PC-9 (cell line): ENCODE measurements at regions not wholly inside any gene's neighbourhood (a gene's known extent, or its start where the extent isn't known, plus 50 kb on each side); places are given as distances from the start of the nearest gene placed in this dataset.

Source experiments
- BruUV-seq: library from RNA; stranded (reverse); fragments of 400-500 nt; replicated peaks from 2 replicates; lab custom pipeline; 2021; lab: Mats Ljungman, UMichigan
- CTCF ChIA-PET: fragments of 300-600 bp; sonication (Branson Sonifier 250); formaldehyde crosslinking; loops from one replicate; lab custom pipeline; 2022; ENCODE audit warnings: antibody characterized with exemption; lab: Charles Lee
- POLR2A ChIA-PET: fragments of 300-600 bp; sonication (Branson Sonifier 250); formaldehyde crosslinking; loops from one replicate; lab custom pipeline; 2022; ENCODE audit warnings: antibody characterized with exemption; ENCODE audit not compliant: unreplicated experiment; lab: Charles Lee
- DNase-seq, 2 experiments: peaks; one replicate each; pipeline versions ENCODE4 v3.0.0 to v3.0.0-alpha.2; 2015 to 2022; ENCODE audit warnings: mixed read lengths in 1 of 2
- H2AFZ ChIP-seq: fragments of 200-600 bp; sonication (generic); 2 replicates; pipeline ENCODE4 v1.8.1; 2017; ENCODE audit warnings: antibody characterized with exemption
- H3F3A ChIP-seq: fragments of 200-600 bp; sonication (generic); 2 replicates; pipeline ENCODE4 v1.8.1; 2017; ENCODE audit warnings: antibody characterized with exemption, mild to moderate bottlenecking, low read depth; ENCODE audit not compliant: insufficient read depth
- H3K27ac ChIP-seq: fragments of 200-600 bp; sonication (generic); 2 replicates; pipeline ENCODE4 v1.6.1; 2016; ENCODE audit warnings: mixed run types
- H3K27me3 ChIP-seq: fragments of 200-600 bp; sonication (generic); 2 replicates; pipeline ENCODE4 v1.6.1; 2016; ENCODE audit warnings: low read depth, mixed run types; ENCODE audit not compliant: insufficient read depth
- H3K36me3 ChIP-seq: fragments of 200-600 bp; sonication (generic); 2 replicates; pipeline ENCODE4 v1.6.1; 2016; ENCODE audit warnings: low read depth, mixed run types
- H3K4me1 ChIP-seq: fragments of 200-600 bp; sonication (generic); replicated peaks from 2 replicates; pipeline ENCODE4 v1.6.1; 2016; ENCODE audit warnings: mixed run types; ENCODE audit not compliant: insufficient read depth
- H3K4me2 ChIP-seq: fragments of 200-600 bp; sonication (generic); 2 replicates; pipeline ENCODE4 v1.6.1; 2017; ENCODE audit warnings: mixed run types
- H3K4me3 ChIP-seq: fragments of 200-600 bp; sonication (generic); 2 replicates; pipeline ENCODE4 v1.6.1; 2016; ENCODE audit warnings: mixed run types
- H3K79me2 ChIP-seq: fragments of 200-600 bp; sonication (generic); 2 replicates; pipeline ENCODE4 v1.6.1; 2017; ENCODE audit warnings: low read depth, mixed run types
- H3K9me2 ChIP-seq: fragments of 200-600 bp; sonication (generic); 2 replicates; pipeline ENCODE4 v1.8.1; 2017; ENCODE audit warnings: mild to moderate bottlenecking; ENCODE audit not compliant: insufficient read depth
- H3K9me3 ChIP-seq: fragments of 200-600 bp; sonication (generic); 2 replicates; pipeline ENCODE4 v1.8.1; 2016; ENCODE audit warnings: low read depth; ENCODE audit not compliant: insufficient read depth
- H4K20me1 ChIP-seq: fragments of 200-600 bp; sonication (generic); 2 replicates; pipeline ENCODE4 v1.8.1; 2017; ENCODE audit not compliant: insufficient read depth
- EZH2 ChIP-seq: fragments of 200-600 bp; sonication (generic); IDR thresholded peaks from 2 replicates; pipeline ENCODE4 v1.8.0; 2017; ENCODE audit warnings: antibody characterized with exemption, low read depth
- intact Hi-C: fragments of 100-400 bp; cut with micrococcal nuclease; formaldehyde crosslinking; loops from one replicate; pipeline ENCODE4 v1.10.0; 2022; ENCODE audit not compliant: unreplicated experiment
- TF ChIP-seq, protein P1 (sequence below): fragments of 200-600 bp; sonication (generic); conservative IDR thresholded peaks from 2 replicates; pipeline ENCODE4 v1.6.1; 2017; ENCODE audit warnings: mixed run types, antibody characterized with exemption, mild to moderate bottlenecking, moderate library complexity

DNA sequence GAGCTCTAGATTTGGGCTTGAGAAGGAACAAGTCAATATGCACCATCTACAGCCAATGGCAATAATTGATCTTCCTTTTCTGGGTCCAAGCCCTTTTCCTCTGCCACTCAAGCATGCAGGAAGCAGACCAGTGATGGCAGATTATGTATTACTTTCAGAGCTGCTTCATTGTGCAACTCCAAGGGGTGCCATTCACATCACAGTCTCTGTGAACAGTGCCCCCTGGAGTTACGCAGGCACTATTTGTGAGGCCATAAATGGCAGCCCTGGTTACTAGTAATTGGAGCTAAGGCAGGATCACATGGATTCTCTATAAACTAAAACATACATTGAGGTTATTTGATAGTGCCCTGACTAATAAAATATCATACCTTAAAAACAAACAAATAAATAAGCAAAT, 313.4 kb upstream of the SLC7A11 start:
- intact Hi-C loops: no loop called here
- no peak overlapping the region for H2AFZ ChIP-seq
- H3K79me2 ChIP-seq: no peaks in the 10 kb centered on the region
- H3K4me3 ChIP-seq: no peak overlapping the region
- no peaks in the 10 kb centered on the region for H4K20me1 ChIP-seq
- H3K27ac ChIP-seq: no peak overlapping the region
- H3F3A ChIP-seq: no peaks in the 10 kb centered on the region
- no peak for DNase-seq
- ChIA-PET POLR2A (interaction anchor here (0.6 kb wide), 1 partner anchor 320 kb away, joined by 10 read pairs; no protein-coding TSS in a partner anchor), CTCF (no interaction called here)
- no peak overlapping the region for H3K4me2 ChIP-seq
- no peaks in the 10 kb centered on the region for H3K9me2 ChIP-seq
- no peak for TF ChIP-seq EZH2
- TF ChIP-seq, protein P1, sequence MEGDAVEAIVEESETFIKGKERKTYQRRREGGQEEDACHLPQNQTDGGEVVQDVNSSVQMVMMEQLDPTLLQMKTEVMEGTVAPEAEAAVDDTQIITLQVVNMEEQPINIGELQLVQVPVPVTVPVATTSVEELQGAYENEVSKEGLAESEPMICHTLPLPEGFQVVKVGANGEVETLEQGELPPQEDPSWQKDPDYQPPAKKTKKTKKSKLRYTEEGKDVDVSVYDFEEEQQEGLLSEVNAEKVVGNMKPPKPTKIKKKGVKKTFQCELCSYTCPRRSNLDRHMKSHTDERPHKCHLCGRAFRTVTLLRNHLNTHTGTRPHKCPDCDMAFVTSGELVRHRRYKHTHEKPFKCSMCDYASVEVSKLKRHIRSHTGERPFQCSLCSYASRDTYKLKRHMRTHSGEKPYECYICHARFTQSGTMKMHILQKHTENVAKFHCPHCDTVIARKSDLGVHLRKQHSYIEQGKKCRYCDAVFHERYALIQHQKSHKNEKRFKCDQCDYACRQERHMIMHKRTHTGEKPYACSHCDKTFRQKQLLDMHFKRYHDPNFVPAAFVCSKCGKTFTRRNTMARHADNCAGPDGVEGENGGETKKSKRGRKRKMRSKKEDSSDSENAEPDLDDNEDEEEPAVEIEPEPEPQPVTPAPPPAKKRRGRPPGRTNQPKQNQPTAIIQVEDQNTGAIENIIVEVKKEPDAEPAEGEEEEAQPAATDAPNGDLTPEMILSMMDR: peak; percentile 20; the same call in 1 of the 2 replicates
- H3K36me3 ChIP-seq: no peaks in the 10 kb centered on the region
- no TSS peak for BruUV-seq
- H3K4me1 ChIP-seq: no peaks in the 10 kb centered on the region
- H3K9me3 ChIP-seq: no peaks in the 10 kb centered on the region
- no peaks in the 10 kb centered on the region for H3K27me3 ChIP-seq

DNA sequence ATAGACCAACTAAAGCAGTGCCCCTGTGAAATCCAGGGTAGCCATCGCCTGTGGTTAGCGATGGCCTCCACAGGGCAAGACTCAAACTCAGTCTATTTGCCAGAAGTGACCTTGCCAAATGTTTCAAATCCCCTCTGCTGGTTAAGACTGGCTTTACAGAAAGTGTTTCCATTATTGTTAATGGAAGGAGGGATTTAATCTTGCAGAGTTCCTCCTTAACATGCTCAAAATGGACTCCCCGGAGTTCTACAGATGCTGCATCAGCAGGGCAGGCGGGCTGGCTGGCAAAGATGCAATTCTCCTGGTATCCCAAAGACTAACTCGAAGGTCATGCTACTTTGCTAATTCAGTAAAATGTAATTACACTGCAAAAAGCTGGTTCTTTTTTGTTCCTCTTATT, 313.0 kb upstream of the SLC7A11 start:
- intact Hi-C loops: no loop called here
- no peaks in the 10 kb centered on the region for H3K27me3 ChIP-seq
- BruUV-seq: no TSS peak
- H3K36me3 ChIP-seq: no peaks in the 10 kb centered on the region
- no peak overlapping the region for H3K4me3 ChIP-seq
- no peaks in the 10 kb centered on the region for H3K4me1 ChIP-seq
- no peaks in the 10 kb centered on the region for H3K9me3 ChIP-seq
- H3K4me2 ChIP-seq: no peak overlapping the region
- H3K9me2 ChIP-seq: no peaks in the 10 kb centered on the region
- CTCF ChIA-PET: no interaction called here
- DNase-seq: no peak
- H3K79me2 ChIP-seq: no peaks in the 10 kb centered on the region
- no peaks in the 10 kb centered on the region for H4K20me1 ChIP-seq
- TF ChIP-seq, protein P1: no peak
- TF ChIP-seq EZH2: no peak
- POLR2A ChIA-PET: no interaction called here
- H3F3A ChIP-seq: no peaks in the 10 kb centered on the region
- H2AFZ ChIP-seq: no peak overlapping the region
- no peak overlapping the region for H3K27ac ChIP-seq

DNA sequence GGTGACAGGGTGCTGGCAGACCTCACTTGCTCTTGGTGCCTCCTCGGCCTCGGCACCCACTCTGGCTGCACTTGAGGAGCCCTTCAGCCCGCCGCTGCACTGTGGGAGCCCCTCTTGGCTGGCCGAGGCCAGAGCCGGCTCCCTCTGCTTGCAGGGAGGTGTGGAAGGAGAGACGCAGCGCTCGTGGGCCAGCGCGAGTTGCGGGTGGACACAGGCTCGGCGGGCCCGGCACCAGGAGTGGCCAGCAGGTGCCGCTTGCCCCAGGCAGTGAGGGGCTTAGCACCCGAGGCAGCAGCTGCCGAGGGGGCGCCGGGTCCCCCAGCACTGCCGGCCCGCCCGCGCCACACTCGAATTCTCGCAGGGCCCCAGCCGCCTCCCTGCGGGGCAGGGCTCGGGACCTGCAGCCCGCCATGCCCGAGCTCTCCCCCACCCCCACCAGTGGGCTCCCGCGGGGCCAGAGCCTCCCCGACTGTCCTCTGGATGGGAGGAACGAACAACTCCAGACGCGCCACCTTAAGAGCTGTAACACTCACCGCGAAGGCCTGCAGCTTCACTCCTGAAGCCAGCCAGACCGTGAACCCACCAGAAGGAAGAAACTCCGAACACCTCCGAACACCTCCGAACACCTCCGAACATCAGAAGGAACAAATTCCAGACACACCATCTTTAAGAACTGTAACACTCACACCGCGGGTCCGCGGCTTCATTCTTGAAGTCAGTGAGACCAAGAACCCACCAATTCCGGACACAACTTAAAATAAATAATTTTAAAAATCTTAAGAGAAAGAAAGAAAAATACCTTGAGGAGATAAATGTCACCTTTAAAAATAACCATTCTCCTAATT, 311.1 kb upstream of the SLC7A11 start:
- POLR2A ChIA-PET: no interaction called here
- no peak overlapping the region for H3K4me2 ChIP-seq
- intact Hi-C loops: no loop called here
- BruUV-seq: no TSS peak
- no peak for DNase-seq
- H4K20me1 ChIP-seq: no peaks in the 10 kb centered on the region
- H3K27me3 ChIP-seq: no peaks in the 10 kb centered on the region
- no peak overlapping the region for H2AFZ ChIP-seq
- no peaks in the 10 kb centered on the region for H3K79me2 ChIP-seq
- no peaks in the 10 kb centered on the region for H3F3A ChIP-seq
- no peaks in the 10 kb centered on the region for H3K9me2 ChIP-seq
- TF ChIP-seq EZH2: no peak
- no peaks in the 10 kb centered on the region for H3K4me1 ChIP-seq
- H3K27ac ChIP-seq: no peak overlapping the region
- H3K4me3 ChIP-seq: no peak overlapping the region
- CTCF ChIA-PET: no interaction called here
- H3K9me3 ChIP-seq: no peaks in the 10 kb centered on the region
- H3K36me3 ChIP-seq: no peaks in the 10 kb centered on the region
